Breast epithelium (tissue), 4 donors: ENCODE measurements at regions not wholly inside any gene's neighbourhood (a gene's known extent, or its start where the extent isn't known, plus 50 kb on each side); places are given as distances from the start of the nearest gene placed in this dataset.

ENCODE experiments used
- DNase-seq, 2 donors: peaks; one replicate each; pipeline ENCODE4 v3.0.0-alpha.2; 2019; ENCODE audit warnings: low spot score in 2 of 2
- H3K27ac ChIP-seq, 2 donors: fragments of 200-600 bp; sonication (generic) in 1 of 2; one replicate each; pipeline ENCODE4 v1.5.1; 2016 to 2019; ENCODE audit warnings: mild to moderate bottlenecking in 1 of 2
- H3K27me3 ChIP-seq, 2 donors: fragments of 200-600 bp; sonication (generic) in 1 of 2; one replicate each; pipeline versions ENCODE4 v1.5.1 to v1.6.0; 2017 to 2019; ENCODE audit warnings: control low read depth in 1 of 2, mild to moderate bottlenecking in 1 of 2
- H3K36me3 ChIP-seq: fragments of 200-600 bp; one replicate; pipeline ENCODE4 v1.5.1; 2019
- H3K4me1 ChIP-seq, 2 donors: fragments of 200-600 bp; sonication (generic); one replicate each; pipeline ENCODE4 v1.5.1; 2016 to 2019; ENCODE audit warnings: control low read depth in 1 of 2
- H3K4me3 ChIP-seq, 3 donors: fragments of 200-600 bp; sonication (generic); 1 replicate in 2 of 3; 2 replicates in 1 of 3; pipeline ENCODE4 v1.5.1; 2016 to 2019; ENCODE audit warnings: mild to moderate bottlenecking in 3 of 3, moderate library complexity in 2 of 3
- H3K9me3 ChIP-seq, 2 donors: fragments of 200-600 bp; sonication (generic) in 1 of 2; one replicate each; pipeline ENCODE4 v1.5.1; 2016 to 2019; ENCODE audit warnings: control low read depth in 1 of 2
- POLR2A ChIP-seq: fragments of 450-650 bp; IDR thresholded peaks from one replicate; pipeline ENCODE4 v1.6.1; 2016; ENCODE audit warnings: antibody characterized with exemption, mild to moderate bottlenecking, moderate library complexity
- POLR2AphosphoS5 ChIP-seq, 3 donors: sonication (generic); formaldehyde crosslinking; IDR thresholded peaks; one replicate each; pipeline ENCODE4 v1.6.1; 2017; ENCODE audit warnings: antibody characterized with exemption in 3 of 3
- intact Hi-C: fragments of 100-400 bp; cut with DNase I; formaldehyde crosslinking; loops from one replicate; pipeline ENCODE4 v1.15.1; 2023; ENCODE audit warnings: low total_unique reads
- TF ChIP-seq, protein P1 (sequence below), 3 donors: fragments of 450-650 bp; IDR thresholded peaks; one replicate each; pipeline ENCODE4 v1.5.1; 2016 to 2017; ENCODE audit warnings: antibody characterized with exemption in 3 of 3, mild to moderate bottlenecking in 3 of 3, moderate library complexity in 3 of 3

- H3K4me1 ChIP-seq, result no peaks in the 10 kb centered on the region
- H3K36me3 ChIP-seq, result no peaks in the 10 kb centered on the region
- no peak for DNase-seq
- intact Hi-C loops, result no loop called here
- TF ChIP-seq, protein P1, sequence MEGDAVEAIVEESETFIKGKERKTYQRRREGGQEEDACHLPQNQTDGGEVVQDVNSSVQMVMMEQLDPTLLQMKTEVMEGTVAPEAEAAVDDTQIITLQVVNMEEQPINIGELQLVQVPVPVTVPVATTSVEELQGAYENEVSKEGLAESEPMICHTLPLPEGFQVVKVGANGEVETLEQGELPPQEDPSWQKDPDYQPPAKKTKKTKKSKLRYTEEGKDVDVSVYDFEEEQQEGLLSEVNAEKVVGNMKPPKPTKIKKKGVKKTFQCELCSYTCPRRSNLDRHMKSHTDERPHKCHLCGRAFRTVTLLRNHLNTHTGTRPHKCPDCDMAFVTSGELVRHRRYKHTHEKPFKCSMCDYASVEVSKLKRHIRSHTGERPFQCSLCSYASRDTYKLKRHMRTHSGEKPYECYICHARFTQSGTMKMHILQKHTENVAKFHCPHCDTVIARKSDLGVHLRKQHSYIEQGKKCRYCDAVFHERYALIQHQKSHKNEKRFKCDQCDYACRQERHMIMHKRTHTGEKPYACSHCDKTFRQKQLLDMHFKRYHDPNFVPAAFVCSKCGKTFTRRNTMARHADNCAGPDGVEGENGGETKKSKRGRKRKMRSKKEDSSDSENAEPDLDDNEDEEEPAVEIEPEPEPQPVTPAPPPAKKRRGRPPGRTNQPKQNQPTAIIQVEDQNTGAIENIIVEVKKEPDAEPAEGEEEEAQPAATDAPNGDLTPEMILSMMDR (IDR thresholded peaks at IDR 0.05), result no peak
- TF ChIP-seq POLR2A (no peak), POLR2AphosphoS5 (IDR thresholded peaks at IDR 0.05) (no peak)
- no peaks in the 10 kb centered on the region for H3K27me3 ChIP-seq
- no peak overlapping the region for H3K4me3 ChIP-seq
- no peak overlapping the region for H3K27ac ChIP-seq
- H3K9me3 ChIP-seq, result no peaks in the 10 kb centered on the region
Measured at GRCh38 chr6:67094431-67094946, 1387.5 kb upstream of the EYS start.

GRCh38 chr6:67073938-67074337 lies 1366.9 kb upstream of the EYS start:
- no peaks in the 10 kb centered on the region for H3K27me3 ChIP-seq
- no peaks in the 10 kb centered on the region for H3K4me1 ChIP-seq
- intact Hi-C loops, result no loop called here
- H3K27ac ChIP-seq, result no peak overlapping the region
- H3K36me3 ChIP-seq, result no peaks in the 10 kb centered on the region
- no peak for DNase-seq
- H3K4me3 ChIP-seq, result no peak overlapping the region
- H3K9me3 ChIP-seq, result peaks cover 0 to 5% of the 10 kb centered on the region in 2 donors
- TF ChIP-seq POLR2AphosphoS5 (IDR thresholded peaks at IDR 0.05) (no peak), POLR2A (no peak)
- TF ChIP-seq, protein P1 (IDR thresholded peaks at IDR 0.05), result no peak

DNA sequence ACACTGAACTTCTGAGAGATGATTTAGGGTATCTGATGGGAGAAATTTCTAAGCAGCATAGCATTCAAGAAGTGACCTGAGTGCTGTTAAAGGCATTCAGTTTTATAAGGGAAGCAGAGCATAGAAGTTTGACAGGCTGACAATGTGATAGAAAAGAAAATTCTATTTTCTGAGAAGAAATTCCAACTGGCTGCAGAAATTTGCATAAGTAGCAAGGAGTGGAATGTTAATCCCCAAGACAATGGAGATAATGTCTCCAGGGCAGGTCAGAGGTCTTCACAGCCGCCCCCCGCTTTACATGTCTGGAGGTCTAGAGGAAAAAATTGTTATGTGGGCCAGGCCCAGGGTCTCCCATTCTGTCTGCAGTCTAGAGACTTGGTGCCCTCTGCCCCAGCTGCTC lies 1361.8 kb upstream of the EYS start:
- no peak for TF ChIP-seq POLR2AphosphoS5 (IDR thresholded peaks at IDR 0.05)
- Histone ChIP-seq H3K27me3 (no peaks in the 10 kb centered on the region), H3K9me3 (peaks cover 0 to 6% of the 10 kb centered on the region in 2 donors), H3K36me3 (no peaks in the 10 kb centered on the region), H3K4me1 (no peaks in the 10 kb centered on the region), H3K27ac (no peak overlapping the region), H3K4me3 (no peak overlapping the region)
- intact Hi-C loops, result loop anchor here (5.0 kb wide), 1 partner anchor 786 kb away; no protein-coding TSS in a partner anchor
- no peak for DNase-seq

GRCh38 chr6:67064323-67064722 lies 1357.3 kb upstream of the EYS start:
- TF ChIP-seq POLR2AphosphoS5 (IDR thresholded peaks at IDR 0.05) (no peak), POLR2A (no peak)
- TF ChIP-seq, protein P1 (IDR thresholded peaks at IDR 0.05), result no peak
- Histone ChIP-seq H3K4me3 (no peak overlapping the region), H3K36me3 (no peaks in the 10 kb centered on the region), H3K27ac (no peak overlapping the region), H3K27me3 (no peaks in the 10 kb centered on the region), H3K9me3 (peaks cover 0 to 5% of the 10 kb centered on the region in 2 donors), H3K4me1 (no peaks in the 10 kb centered on the region)
- no peak for DNase-seq
- intact Hi-C loops, result no loop called here

DNA sequence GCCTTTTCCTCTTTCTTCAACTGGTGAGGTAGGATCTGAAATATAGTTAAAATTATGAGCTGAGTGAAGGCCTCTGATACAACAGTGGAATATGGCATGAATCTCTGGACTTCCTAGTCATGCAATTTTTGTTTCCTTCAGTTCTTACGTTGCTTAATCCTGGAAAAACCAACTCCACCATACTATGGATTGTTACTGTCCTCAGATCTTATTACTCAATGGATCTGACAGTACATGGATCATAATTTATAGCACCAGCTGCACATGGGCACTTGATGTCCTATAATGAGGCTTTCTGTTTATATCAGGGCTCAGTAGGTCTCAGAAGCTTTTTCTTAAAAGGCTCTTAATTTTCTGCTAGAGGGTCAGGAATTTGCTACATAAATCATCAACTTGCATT lies 1341.0 kb upstream of the EYS start:
- Histone ChIP-seq H3K27me3 (no peaks in the 10 kb centered on the region), H3K4me1 (no peaks in the 10 kb centered on the region), H3K9me3 (no peaks in the 10 kb centered on the region), H3K27ac (no peak overlapping the region), H3K4me3 (no peak overlapping the region), H3K36me3 (no peaks in the 10 kb centered on the region)
- intact Hi-C loops, result no loop called here
- no peak for DNase-seq
- TF ChIP-seq POLR2A, result no peak
- TF ChIP-seq, protein P1 (IDR thresholded peaks at IDR 0.05), result no peak
- TF ChIP-seq POLR2AphosphoS5 (IDR thresholded peaks at IDR 0.05), result no peak

- no peak overlapping the region for H3K4me3 ChIP-seq
- TF ChIP-seq, protein P1 (IDR thresholded peaks at IDR 0.05), result no peak
- intact Hi-C loops, result no loop called here
- no peaks in the 10 kb centered on the region for H3K9me3 ChIP-seq
- H3K4me1 ChIP-seq, result no peaks in the 10 kb centered on the region
- DNase-seq, result no peak
- H3K27ac ChIP-seq, result no peak overlapping the region
- H3K36me3 ChIP-seq, result no peaks in the 10 kb centered on the region
- no peaks in the 10 kb centered on the region for H3K27me3 ChIP-seq
Measured at GRCh38 chr6:67045076-67045475, 1338.0 kb upstream of the EYS start.
